LNCAP (cell line): ENCODE measurements at regions not wholly inside any gene's neighbourhood (a gene's known extent, or its start where the extent isn't known, plus 50 kb on each side); places are given as distances from the start of the nearest gene placed in this dataset.

Experiments used
- TF ChIP-seq, protein P1 (sequence below): fragments of 450-650 bp; IDR thresholded peaks from 2 replicates; pipeline ENCODE4 v1.5.1; 2017; ENCODE audit warnings: mild to moderate bottlenecking

GRCh38 chr2:153394247-153394646 is 84.3 kb downstream of the RPRM start:
- TF ChIP-seq, protein P1, sequence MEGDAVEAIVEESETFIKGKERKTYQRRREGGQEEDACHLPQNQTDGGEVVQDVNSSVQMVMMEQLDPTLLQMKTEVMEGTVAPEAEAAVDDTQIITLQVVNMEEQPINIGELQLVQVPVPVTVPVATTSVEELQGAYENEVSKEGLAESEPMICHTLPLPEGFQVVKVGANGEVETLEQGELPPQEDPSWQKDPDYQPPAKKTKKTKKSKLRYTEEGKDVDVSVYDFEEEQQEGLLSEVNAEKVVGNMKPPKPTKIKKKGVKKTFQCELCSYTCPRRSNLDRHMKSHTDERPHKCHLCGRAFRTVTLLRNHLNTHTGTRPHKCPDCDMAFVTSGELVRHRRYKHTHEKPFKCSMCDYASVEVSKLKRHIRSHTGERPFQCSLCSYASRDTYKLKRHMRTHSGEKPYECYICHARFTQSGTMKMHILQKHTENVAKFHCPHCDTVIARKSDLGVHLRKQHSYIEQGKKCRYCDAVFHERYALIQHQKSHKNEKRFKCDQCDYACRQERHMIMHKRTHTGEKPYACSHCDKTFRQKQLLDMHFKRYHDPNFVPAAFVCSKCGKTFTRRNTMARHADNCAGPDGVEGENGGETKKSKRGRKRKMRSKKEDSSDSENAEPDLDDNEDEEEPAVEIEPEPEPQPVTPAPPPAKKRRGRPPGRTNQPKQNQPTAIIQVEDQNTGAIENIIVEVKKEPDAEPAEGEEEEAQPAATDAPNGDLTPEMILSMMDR, result no peak

- TF ChIP-seq, protein P1, result no peak
Measured at GRCh38 chr2:153393518-153393917, 85.0 kb downstream of the RPRM start.

DNA sequence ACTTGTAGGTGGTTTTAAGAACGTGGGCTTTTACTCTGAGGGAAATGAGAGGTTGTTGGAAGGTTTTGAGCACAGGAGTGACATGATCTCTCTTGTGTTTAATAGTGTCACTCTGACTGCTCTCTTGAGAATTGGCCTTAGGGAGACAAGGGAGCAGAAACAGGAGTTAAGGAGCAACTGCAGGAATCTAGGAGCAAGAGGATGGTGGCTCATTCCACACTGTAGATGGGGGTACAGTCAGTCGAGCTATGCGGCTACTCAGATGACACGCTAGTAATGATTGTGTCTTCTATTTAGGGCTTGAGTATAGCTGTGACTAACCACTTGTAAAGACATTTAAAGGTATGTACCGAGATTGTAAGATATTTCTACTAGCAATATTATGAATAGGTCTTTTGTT is 87.4 kb downstream of the RPRM start:
- TF ChIP-seq, protein P1, result no peak

- TF ChIP-seq, protein P1, result no peak
Measured at GRCh38 chr2:153388246-153388645, 90.3 kb downstream of the RPRM start.

- TF ChIP-seq, protein P1, result no peak
Measured at GRCh38 chr2:153387203-153387602, 91.4 kb downstream of the RPRM start.

GRCh38 chr2:153386481-153386897 is 92.1 kb downstream of the RPRM start:
- TF ChIP-seq, protein P1, result no peak

DNA sequence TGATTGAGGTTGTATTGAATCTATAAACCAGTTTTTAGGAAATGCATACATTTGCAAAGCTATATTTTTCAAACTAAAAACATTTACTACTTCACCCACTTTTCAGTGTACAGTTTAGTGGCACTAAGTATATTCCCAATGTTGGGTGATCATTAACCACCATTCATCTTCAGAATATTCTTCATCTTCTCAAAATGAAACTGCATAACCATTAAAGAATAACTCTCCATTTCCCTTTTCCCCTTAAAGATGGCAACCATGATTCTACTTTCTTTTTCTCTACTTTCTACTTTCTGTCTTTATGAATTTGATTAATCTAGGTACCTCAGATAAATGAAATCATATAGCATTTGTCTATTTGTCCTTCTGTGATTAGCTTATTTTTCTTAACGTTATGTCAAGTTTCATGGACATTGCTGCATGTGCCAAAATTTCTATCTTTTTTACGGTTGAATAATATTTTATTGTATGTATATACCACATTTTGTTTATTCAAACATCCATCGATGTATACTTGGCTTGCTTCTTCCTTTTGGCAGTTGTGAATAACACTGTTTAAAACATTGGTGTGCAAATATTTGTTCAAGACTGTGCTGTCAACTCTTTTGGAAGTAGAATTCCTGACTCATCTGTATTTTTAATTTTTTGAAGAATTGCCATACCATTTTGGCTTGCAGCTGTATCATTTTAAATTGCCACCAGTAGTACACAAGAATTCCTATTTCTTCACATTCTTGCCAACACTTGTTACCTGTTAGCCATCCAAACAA is 104.9 kb downstream of the RPRM start:
- TF ChIP-seq, protein P1, result no peak
